ENCODE measurements at regions not wholly inside any gene's neighbourhood (a gene's known extent, or its start where the extent isn't known, plus 50 kb on each side); places are given as distances from the start of the nearest gene placed in this dataset.
A peak's percentile ranks its signal among the peaks of the same experiment; 100 is the strongest.

DNA sequence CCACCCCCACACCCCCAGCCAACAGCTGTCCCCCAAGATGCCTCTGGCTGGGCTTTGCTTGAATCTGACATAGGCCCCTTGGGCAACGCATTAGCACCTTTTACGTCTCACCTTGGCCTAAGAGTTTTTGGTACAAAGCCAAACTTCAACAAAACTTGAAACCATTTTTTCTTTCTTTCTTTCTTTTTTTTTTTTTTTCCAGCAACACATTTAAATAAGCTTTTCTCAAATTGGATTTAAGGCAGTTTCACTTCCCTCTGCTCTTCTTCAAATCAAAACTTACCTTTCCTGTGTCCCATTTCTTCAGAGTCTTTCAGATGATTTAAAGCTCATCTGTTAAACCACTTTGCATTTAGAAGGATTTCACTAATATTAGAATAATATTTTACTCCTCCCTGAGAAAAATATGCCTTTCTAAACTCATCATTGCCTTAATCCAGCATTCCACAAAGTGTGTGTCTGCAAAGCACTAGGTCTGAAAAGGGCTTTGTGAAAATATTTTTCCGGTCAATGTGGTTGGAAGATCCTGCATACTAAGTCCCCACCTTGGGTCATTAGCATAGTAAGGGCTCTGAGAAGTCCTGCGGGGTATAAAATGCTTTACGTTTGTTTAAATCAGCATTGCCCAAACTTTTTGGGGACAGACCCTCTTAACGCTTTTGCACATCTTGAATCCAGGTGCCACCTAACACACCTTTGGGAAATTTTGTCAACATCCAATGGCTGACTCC, 217.0 kb downstream of the TLE3 start:
- no peak for DNase-seq

DNA sequence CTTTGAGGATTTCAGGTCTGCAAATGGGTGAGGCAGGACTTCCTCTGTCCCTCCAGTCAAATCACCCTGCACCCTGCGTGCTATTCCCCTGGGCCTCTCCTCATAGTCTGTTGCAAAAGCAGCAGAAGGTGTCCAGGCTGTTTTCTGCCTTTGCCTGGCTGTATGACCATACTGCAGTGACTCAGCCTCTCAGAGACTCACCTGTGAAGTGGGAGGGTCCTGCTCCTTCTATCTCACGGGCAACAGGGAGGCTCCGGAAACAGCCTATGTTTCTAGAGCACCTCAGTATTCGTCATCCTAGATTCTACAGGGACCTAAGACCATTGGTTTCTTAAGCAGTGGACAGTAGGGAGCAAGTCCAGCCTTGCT, 216.4 kb downstream of the TLE3 start:
- DNase-seq: no peak

GRCh38 chr15:69881766-69882165, 216.0 kb downstream of the TLE3 start:
- DNase-seq: no peak

GRCh38 chr15:69883306-69883705, 214.4 kb downstream of the TLE3 start:
- DNase-seq: no peak

DNA sequence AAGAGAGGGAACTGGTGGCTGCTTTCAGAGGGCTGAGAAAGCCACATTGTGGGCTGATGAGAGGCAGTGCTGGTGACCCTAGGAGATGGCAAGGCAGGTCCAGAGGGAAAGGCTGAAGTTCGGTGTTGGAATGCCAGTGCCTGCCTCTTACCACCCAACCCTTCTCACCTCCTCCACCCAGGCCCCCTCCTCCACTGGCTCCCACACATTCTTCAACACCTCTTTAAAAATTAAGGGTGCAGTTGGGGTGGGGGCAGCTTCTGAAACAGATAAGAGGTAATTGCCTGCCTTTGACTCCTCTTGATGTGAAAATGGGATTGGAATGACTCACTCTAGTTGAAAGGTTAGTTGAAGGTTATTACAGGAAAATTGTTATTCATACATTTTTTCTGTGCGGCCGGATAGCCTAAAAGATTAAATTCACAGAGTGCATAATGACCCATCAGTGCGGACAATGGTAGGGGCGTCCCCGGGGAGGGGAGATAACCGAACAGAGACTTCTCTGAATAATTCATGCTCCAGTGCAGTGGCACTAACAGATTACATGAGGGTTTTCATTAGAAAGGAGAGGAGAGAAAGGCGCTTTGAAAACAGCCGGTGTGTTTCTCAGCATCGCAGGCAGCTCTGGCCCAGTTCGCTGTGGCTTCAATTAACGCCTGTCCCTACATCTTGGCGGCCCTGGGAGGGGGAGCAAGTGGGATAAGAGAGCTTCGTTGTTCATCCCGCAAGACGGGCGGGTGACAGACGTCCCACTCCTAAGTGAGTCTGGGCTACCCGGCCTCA, 212.4 kb downstream of the TLE3 start:
- peak in 31 of 56 donors; percentile 1 to 52 (median 15) for DNase-seq

DNA sequence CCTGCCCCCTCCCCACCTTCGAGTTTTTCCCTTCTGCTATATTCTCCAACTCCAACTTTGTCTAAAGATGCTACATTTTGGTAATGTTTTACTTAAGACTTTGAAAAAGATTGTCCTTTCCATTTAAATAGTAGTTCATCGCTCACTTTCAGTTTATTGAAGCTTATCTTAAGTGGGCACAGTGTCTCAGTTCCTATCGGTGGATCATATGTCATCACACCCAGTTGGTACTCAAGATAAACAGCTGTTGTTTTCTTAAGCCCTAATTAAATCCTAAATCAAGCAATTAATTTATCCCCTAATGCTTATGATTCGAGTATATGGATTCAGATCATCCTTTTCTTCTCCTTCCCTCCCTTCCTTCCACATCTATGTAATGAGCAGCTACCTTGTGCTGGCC, 210.7 kb downstream of the TLE3 start:
- no peak for DNase-seq

DNA sequence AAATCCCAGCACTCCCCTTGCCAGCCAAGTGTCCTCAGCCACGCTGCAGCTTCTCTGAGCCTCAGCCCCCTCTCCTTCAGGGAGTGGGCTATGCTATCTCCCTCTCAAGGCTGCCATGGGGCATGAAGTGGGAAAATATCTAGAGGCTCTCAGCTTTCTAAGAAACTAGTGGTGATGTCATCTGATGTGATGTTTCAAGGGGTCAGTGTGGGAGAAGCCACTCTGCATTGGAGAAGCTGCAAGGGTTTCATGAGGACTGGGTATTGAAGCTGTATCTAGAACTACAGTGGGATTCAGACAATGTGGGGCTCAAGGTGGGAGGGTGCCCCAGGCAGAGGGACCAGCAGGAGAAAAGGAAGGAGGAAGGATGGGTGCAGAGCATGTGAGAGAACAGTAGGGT, 210.2 kb downstream of the TLE3 start:
- DNase-seq: no peak

DNA sequence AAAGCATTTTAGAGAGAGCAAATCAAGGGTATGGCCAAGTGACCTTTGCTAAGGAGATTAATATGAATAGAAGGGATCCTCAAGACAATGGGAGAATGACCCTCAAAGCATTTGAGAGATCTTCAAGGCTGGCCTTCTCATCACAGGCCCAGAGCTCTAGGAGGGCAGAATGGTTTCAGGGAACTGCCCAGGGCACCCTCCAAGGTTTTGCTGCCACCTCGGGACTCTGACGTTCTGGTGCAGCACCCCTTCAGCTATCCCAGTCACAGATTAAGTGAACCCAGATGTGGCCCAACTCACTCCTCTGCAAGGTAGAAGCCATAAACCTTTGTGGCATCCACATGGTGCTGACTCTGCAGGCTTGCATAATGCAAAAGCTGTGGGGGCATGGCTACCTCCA, 209.3 kb downstream of the TLE3 start:
- no peak for DNase-seq

- peak in 29 of 56 donors; percentile 3 to 75 (median 26) for DNase-seq
Observed at GRCh38 chr15:69891070-69891536, 206.6 kb downstream of the TLE3 start.

DNA sequence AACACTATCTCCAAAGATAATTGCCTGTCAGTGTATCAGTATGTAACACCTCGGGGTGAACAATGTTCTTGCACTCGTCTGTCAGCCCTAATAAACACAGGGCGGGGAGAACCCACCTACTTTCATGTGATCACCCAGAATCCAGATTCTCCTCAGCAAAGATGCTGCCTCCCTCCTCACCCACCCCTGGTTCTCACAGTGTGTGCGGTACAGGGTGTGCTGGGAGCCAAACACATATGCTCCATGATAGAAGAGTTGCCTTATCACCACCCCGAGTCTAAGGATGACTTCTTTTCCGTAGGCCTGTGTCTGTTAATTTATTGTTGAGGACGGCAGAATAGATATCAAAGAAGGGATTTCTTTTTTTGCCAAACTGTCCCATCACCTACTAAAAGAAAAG, 206.1 kb downstream of the TLE3 start:
- DNase-seq: no peak

DNA sequence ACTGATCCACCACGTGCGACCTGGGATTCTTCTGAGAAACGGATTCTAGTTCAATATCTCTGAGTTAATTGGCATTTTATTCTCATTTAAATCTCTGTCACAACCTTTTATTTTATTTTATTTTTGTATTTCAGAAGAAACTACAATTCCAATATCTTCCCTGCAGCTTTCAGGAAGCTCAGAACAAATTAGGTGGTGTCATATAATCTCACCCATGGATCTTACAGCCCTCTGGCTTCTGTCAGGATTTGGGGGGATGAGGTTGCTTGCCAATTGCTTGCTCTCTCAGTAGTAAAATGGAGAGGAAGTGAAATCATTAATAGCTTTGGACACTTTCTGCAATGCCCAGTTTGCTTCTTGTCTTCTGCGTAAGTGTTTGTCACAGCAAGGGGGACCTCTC, 205.4 kb downstream of the TLE3 start:
- no peak for DNase-seq

- no peak for DNase-seq
Observed at GRCh38 chr15:69893086-69893485, 204.6 kb downstream of the TLE3 start.

GRCh38 chr15:69893863-69894262, 203.9 kb downstream of the TLE3 start:
- DNase-seq: peak in 51 of 56 donors; percentile 10 to 86 (median 62)

- DNase-seq: no peak
Observed at GRCh38 chr15:69895202-69895601, 202.5 kb downstream of the TLE3 start.

GRCh38 chr15:69896606-69897005, 201.1 kb downstream of the TLE3 start:
- no peak for DNase-seq

GRCh38 chr15:69897061-69897460, 200.7 kb downstream of the TLE3 start:
- DNase-seq: no peak

DNA sequence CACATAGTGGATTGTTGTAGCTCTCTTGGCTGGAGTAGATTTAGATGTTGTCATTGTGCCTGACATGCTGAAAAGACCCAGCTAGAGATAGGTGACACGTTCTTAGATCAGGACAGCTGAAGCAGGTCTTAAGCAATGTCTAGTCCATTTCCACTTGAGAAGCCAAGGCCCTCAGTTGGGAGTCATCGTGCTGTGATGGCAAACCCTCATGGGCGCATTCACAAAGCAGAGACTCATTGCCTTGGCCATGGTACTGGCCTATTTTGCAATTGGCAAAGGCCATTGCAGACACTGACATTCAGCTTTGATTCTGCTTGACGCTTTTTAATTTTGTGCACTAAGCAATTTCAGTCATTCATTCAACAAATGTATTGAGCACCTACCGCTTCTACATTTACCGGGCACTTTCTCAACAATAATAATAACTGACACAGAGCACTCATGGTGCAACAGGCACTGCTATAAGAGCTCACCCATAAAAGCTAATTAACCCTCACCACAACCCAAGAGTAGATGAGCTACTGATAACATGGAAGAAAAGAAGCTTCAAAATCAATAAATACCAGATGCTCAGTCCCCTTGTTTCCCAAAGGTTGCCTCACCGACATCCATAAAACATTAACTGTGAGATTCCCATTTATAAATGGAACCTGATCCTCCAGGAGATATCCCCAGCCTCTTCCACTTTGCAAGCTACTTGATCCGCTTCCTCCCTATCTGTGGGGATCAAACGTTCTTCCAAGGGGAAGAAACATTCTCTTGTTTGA, 200.1 kb downstream of the TLE3 start:
- no peak for DNase-seq

DNA sequence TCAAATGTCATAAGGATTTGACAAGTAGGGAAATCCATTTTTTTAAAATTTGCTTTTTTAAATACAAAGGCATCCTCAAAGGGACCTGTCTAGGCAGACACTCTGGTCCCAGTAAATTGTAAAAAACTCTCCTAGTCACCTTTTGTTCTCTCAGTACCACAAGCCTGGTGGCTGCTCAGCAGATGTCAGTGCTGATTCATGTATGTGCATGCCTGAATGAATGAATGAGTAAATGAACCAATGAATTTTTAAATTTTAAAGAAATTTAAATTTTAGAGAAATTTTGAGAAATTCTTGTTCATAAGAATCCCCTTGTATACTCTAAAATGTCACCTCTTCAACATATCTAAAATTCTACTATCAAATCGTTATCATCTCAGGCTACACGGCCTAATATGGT, 199.5 kb downstream of the TLE3 start:
- no peak for DNase-seq

DNA sequence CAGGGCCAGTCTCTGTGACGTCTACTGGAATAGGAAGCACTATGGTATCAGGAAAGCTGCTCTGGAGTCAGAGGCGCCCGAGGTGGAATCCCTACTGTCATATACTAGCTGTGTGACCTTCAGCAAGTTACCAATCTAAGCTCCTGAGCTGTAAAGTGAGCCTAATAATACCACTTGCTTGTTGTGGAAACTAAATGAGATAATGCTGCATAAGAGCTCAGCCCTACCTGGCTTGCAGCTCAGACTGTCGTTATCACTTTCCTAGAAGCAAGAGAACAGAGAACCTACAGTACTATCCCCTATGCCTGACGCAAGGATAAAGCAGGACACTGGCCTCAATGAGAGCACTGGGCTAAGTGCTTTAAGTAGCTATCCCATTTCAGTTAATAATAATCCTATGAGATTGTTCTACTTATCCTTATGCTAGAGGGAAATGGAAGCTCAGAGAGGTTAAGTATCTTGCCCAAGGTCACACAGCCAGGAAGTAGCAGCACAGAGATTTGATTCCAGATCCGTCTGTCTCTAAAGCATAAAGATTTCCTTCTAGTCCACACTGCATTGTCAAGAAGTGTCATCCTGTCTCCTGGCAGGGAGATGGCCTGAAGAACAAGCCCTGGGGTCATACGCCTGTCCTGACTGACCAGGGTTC, 195.2 kb downstream of the TLE3 start:
- no peak for DNase-seq

DNA sequence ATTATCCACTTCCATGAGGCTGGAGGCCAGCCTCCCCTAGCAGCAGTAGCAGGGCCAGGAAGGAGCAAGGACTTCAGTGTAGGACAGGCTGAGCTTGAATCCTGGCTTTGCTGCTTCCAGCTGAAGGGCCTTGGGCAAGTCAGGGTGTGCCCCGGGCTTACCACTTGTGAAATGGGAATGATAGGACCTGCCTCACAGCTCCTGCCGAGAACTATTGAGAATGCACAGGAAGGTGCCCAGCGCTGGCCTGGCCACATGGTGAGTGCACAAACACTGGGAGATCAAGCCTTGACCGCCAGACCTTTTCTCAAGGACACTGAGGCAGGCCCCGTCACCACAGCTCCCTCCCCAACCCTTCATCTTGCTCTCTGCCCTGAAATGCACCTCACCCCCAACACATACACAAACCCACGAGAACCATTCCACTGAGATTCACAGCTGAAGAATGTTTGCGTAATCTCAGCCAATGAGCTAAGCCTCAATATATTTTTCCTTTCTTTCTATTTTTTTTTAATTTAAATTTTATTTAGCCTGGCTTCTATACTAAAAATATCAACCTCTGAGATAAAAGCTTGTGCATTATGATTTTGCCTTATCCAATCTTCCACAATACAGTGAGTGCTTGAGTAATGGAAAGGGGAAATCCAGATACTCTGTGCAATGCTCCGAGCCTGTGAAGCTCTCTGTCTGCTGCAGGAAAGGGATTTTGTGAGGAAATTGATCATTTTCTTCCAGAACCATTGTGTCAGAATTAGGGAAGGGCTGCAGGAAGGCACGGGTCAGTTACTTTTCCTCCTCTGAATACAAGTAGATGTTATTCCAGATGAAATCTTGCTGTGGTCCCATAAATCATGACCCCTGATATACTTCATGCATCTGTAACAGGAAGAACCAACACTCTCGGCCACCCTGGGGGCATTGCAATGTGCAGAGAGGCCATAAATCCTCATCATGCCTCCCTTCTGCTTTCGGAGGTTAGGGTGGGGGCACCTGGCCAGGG, 193.9 kb downstream of the TLE3 start:
- DNase-seq: no peak

All from nucleus accumbens (tissue), 56 donors.